ENCODE measurements at regions not wholly inside any gene's neighbourhood (a gene's known extent, or its start where the extent isn't known, plus 50 kb on each side); places are given as distances from the start of the nearest gene placed in this dataset.

DNA sequence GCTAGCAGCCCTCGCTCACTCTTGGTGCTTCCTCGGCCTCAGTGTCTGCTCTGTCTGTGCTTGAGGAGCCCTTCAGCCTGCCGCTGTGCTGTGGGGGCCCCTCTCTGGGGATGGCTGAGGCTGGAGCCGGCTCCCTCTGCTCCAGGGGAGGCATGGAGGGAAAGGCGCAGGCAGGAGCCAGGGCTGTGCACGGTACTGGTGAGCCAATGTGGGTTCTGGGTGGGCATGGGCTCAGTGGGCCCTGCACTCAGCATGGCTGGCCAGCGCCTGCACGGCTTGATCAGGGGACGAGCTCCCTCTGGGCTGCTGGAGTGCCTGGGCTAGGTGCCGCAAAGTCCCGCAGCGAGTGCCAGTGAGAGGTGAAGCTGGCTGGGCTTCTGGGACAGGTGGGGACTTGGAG lies 260.0 kb downstream of the SI start:
- TF ChIP-seq, protein P1, sequence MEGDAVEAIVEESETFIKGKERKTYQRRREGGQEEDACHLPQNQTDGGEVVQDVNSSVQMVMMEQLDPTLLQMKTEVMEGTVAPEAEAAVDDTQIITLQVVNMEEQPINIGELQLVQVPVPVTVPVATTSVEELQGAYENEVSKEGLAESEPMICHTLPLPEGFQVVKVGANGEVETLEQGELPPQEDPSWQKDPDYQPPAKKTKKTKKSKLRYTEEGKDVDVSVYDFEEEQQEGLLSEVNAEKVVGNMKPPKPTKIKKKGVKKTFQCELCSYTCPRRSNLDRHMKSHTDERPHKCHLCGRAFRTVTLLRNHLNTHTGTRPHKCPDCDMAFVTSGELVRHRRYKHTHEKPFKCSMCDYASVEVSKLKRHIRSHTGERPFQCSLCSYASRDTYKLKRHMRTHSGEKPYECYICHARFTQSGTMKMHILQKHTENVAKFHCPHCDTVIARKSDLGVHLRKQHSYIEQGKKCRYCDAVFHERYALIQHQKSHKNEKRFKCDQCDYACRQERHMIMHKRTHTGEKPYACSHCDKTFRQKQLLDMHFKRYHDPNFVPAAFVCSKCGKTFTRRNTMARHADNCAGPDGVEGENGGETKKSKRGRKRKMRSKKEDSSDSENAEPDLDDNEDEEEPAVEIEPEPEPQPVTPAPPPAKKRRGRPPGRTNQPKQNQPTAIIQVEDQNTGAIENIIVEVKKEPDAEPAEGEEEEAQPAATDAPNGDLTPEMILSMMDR (IDR thresholded peaks at IDR 0.05; ENCODE audit: low read length) = no peak
- no peak for TF ChIP-seq EZH2 (IDR thresholded peaks at IDR 0.05; ENCODE audit: borderline replicate concordance, low read length)
